ENCODE measurements at regions not wholly inside any gene's neighbourhood (a gene's known extent, or its start where the extent isn't known, plus 50 kb on each side); places are given as distances from the start of the nearest gene placed in this dataset.

DNA sequence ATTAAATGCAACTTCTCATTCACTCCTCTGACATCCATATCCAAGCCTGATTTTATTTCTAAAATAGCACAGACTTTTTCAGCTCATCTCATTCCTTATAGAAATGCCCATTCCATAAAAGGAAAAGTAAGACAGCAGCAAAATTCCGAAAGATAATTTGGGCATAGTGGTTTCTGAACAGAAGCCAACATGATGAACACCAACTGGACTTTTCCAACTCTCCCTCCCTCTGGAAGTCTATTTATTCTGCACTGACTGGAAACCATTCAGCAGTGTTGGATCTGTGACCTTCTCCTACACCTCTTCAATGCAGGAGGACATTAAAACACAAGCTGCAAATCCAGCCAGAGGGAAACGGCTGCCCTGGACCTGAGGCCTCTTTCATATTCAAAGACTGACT is 306.2 kb upstream of the NT5E start:
- H3K4me3 ChIP-seq = no peak overlapping the region
- no TSS peak for BruUV-seq (replicated peaks)
- H3K27me3 ChIP-seq (ENCODE audit: control insufficient read depth in 2 of 2, insufficient read depth in 2 of 2, low read length in 2 of 2) = no peaks in the 10 kb centered on the region
- no peak overlapping the region for H3K4me2 ChIP-seq (ENCODE audit: insufficient read depth, low read length)
- no peaks in the 10 kb centered on the region for H3K4me1 ChIP-seq (replicated peaks in 1 of 2; ENCODE audit: control insufficient read depth in 2 of 2, insufficient read depth in 2 of 2, low read length in 2 of 2)
- TF ChIP-seq ZBTB2 (IDR thresholded peaks at IDR 0.05) = no peak
- TF ChIP-seq ZHX1 (conservative IDR thresholded peaks at IDR 0.05; ENCODE audit: low read length) = no peak
- no peak for TF ChIP-seq ZKSCAN1 (IDR thresholded peaks at IDR 0.05; ENCODE audit: low read depth, low read length)
- no peak for TF ChIP-seq TEAD1 (CRISPR knock-in tag; IDR thresholded peaks at IDR 0.05)
- TF ChIP-seq TAF7 (tag; IDR thresholded peaks at IDR 0.05) = no peak
- TF ChIP-seq ZNF324 (CRISPR knock-in tag; IDR thresholded peaks at IDR 0.05) = no peak
- TF ChIP-seq CHD1 (IDR thresholded peaks at IDR 0.05; ENCODE audit: low read length) = no peak
- TF ChIP-seq PHF21A (IDR thresholded peaks at IDR 0.05; ENCODE audit: borderline replicate concordance, low read depth) = no peak
- TF ChIP-seq RFX5 (IDR thresholded peaks at IDR 0.05; ENCODE audit: low read depth, low read length) = no peak
- TF ChIP-seq, protein P1, sequence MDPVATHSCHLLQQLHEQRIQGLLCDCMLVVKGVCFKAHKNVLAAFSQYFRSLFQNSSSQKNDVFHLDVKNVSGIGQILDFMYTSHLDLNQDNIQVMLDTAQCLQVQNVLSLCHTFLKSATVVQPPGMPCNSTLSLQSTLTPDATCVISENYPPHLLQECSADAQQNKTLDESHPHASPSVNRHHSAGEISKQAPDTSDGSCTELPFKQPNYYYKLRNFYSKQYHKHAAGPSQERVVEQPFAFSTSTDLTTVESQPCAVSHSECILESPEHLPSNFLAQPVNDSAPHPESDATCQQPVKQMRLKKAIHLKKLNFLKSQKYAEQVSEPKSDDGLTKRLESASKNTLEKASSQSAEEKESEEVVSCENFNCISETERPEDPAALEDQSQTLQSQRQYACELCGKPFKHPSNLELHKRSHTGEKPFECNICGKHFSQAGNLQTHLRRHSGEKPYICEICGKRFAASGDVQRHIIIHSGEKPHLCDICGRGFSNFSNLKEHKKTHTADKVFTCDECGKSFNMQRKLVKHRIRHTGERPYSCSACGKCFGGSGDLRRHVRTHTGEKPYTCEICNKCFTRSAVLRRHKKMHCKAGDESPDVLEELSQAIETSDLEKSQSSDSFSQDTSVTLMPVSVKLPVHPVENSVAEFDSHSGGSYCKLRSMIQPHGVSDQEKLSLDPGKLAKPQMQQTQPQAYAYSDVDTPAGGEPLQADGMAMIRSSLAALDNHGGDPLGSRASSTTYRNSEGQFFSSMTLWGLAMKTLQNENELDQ (CRISPR knock-in tag; IDR thresholded peaks at IDR 0.05; ENCODE audit: borderline replicate concordance) = no peak
- no peak for TF ChIP-seq THRAP3 (IDR thresholded peaks at IDR 0.05; ENCODE audit: borderline replicate concordance)
- TF ChIP-seq THRB (CRISPR knock-in tag; conservative IDR thresholded peaks at IDR 0.05) = no peak
- no peak for TF ChIP-seq SIX5 (IDR thresholded peaks at IDR 0.05; ENCODE audit: borderline replicate concordance in 1 of 2, insufficient read depth in 1 of 2, low read depth in 1 of 2, low read length in 2 of 2)
- H3K9ac ChIP-seq (ENCODE audit: insufficient read depth in 1 of 2, low read depth in 2 of 2, low read length in 2 of 2) = no peak overlapping the region
- no peaks in the 10 kb centered on the region for H3K9me1 ChIP-seq (ENCODE audit: control insufficient read depth, insufficient read depth, low read length)
- in situ Hi-C loops (cut with MboI) (no loop called here), intact Hi-C loops (cut with micrococcal nuclease) (no loop called here)
- H3K27ac ChIP-seq (ENCODE audit: extremely low read depth, low read depth, low read length) = no peak overlapping the region
- H3K9me3 ChIP-seq (replicated peaks; ENCODE audit: control insufficient read depth, insufficient read depth, low read depth, low read length) = no peaks in the 10 kb centered on the region
- no peaks in the 10 kb centered on the region for H3K79me2 ChIP-seq (ENCODE audit: control insufficient read depth, insufficient read depth, low read length)
- ATAC-seq (no peak), FAIRE-seq (no peak), DNase-seq (ENCODE audit: extremely low read depth in 1 of 4, low spot score in 3 of 4) (no peak)
- no peaks in the 10 kb centered on the region for H3K36me3 ChIP-seq (ENCODE audit: control insufficient read depth, insufficient read depth, low read length)
- H4K20me1 ChIP-seq (replicated peaks; ENCODE audit: control insufficient read depth, insufficient read depth, low read length) = no peaks in the 10 kb centered on the region
- ChIA-PET CTCF (ENCODE audit: low intra/inter-chr PET ratio) (no interaction called here), POLR2A (no interaction called here)
- 0% methylated on average over 2 of the region's 2 CpGs for WGBS (ENCODE audit: insufficient coverage, low coverage, missing lambda C conversion rate)
- no peak overlapping the region for H2AFZ ChIP-seq (ENCODE audit: low read depth, low read length)

Data from K562 (cell line).